Keratinocyte (primary cell): ENCODE measurements at regions not wholly inside any gene's neighbourhood (a gene's known extent, or its start where the extent isn't known, plus 50 kb on each side); places are given as distances from the start of the nearest gene placed in this dataset.

ENCODE experiments used
- DNase-seq: peaks from one replicate; pipeline ENCODE4 v3.0.0-alpha.2; 2011; ENCODE audit warnings: low read depth, missing footprints, low spot score
- FAIRE-seq: peaks from 2 replicates; lab custom pipeline; 2011; peaks lifted over from hg19 to GRCh38; lab: Jason Lieb, UNC
- H2AFZ ChIP-seq: 2 replicates; pipeline ENCODE4 v1.6.0; 2012; ENCODE audit warnings: low read length, control low read depth, inconsistent platforms; ENCODE audit not compliant: control insufficient read depth
- H3K27ac ChIP-seq: 2 replicates; pipeline ENCODE4 v1.5.1; 2011; ENCODE audit warnings: low read length; ENCODE audit not compliant: control insufficient read depth, insufficient read depth
- H3K27me3 ChIP-seq: 3 replicates; pipeline ENCODE4 v1.6.0; 2011; ENCODE audit warnings: low read length; ENCODE audit not compliant: control insufficient read depth, insufficient read depth; ENCODE audit errors: extremely low read depth
- H3K36me3 ChIP-seq, 2 experiments: 2 replicates in 1 of 2; 3 replicates in 1 of 2; pipeline ENCODE4 v1.5.1; 2011; ENCODE audit warnings: low read length in 2 of 2, mild to moderate bottlenecking in 1 of 2; ENCODE audit not compliant: control insufficient read depth in 2 of 2, insufficient read depth in 2 of 2; ENCODE audit errors: extremely low read depth in 1 of 2
- H3K4me1 ChIP-seq: 3 replicates; pipeline ENCODE4 v1.5.1; 2011; ENCODE audit warnings: low read length; ENCODE audit not compliant: control insufficient read depth, insufficient read depth; ENCODE audit errors: extremely low read depth
- H3K4me2 ChIP-seq: 3 replicates; pipeline ENCODE4 v1.6.0; 2011; ENCODE audit warnings: low read depth, low read length; ENCODE audit not compliant: control insufficient read depth, insufficient read depth; ENCODE audit errors: extremely low read depth
- H3K4me3 ChIP-seq, 3 experiments: fragments of 200-600 bp in 1 of 3; sonication (generic) in 1 of 3; 2 replicates in 2 of 3; 3 replicates in 1 of 3; pipeline ENCODE4 v1.5.1; 2011 to 2016; ENCODE audit warnings: low read length in 3 of 3, mild to moderate bottlenecking in 3 of 3, control low read depth in 2 of 3, inconsistent platforms in 1 of 3, low read depth in 1 of 3, mixed read lengths in 1 of 3, mixed run types in 1 of 3, moderate library complexity in 1 of 3; ENCODE audit not compliant: control insufficient read depth in 2 of 3, insufficient read depth in 2 of 3; ENCODE audit errors: extremely low read depth in 1 of 3
- H3K79me2 ChIP-seq: 2 replicates; pipeline ENCODE4 v1.6.0; 2012; ENCODE audit warnings: low read length; ENCODE audit not compliant: control insufficient read depth, insufficient read depth
- H3K9ac ChIP-seq: 3 replicates; pipeline ENCODE4 v1.6.0; 2011; ENCODE audit warnings: low read length; ENCODE audit not compliant: control insufficient read depth, insufficient read depth; ENCODE audit errors: extremely low read depth
- H3K9me1 ChIP-seq: 3 replicates; pipeline ENCODE4 v1.6.0; 2011; ENCODE audit warnings: low read length; ENCODE audit not compliant: control insufficient read depth, insufficient read depth; ENCODE audit errors: extremely low read depth
- H3K9me3 ChIP-seq: 2 replicates; pipeline ENCODE4 v1.5.1; 2012; ENCODE audit warnings: low read depth, low read length; ENCODE audit not compliant: control insufficient read depth
- H4K20me1 ChIP-seq: 3 replicates; pipeline ENCODE4 v1.6.0; 2011; ENCODE audit warnings: low read length; ENCODE audit not compliant: control insufficient read depth, insufficient read depth; ENCODE audit errors: extremely low read depth
- EZH2 ChIP-seq: IDR thresholded peaks from one replicate; pipeline ENCODE4 v1.6.1; 2012; ENCODE audit warnings: inconsistent platforms, mild to moderate bottlenecking, low read length, moderate library complexity
- dilution Hi-C: fragments of 300-500 bp; cut with MboI; formaldehyde crosslinking; loops from one replicate; pipeline ENCODE4 v1.7.0; 2020; ENCODE audit warnings: low sequenced_read_pairs; ENCODE audit not compliant: extremely low pct_ligation_motif_present
- TF ChIP-seq, protein P1 (sequence below), 3 experiments: IDR thresholded peaks in 1 of 3; conservative IDR thresholded peaks in 1 of 3; optimal IDR thresholded peaks in 1 of 3; 2 replicates in 2 of 3; 3 replicates in 1 of 3; pipeline versions ENCODE3 to v1.5.1; 2011; ENCODE audit warnings: low read length in 3 of 3, mild to moderate bottlenecking in 3 of 3, moderate library complexity in 2 of 3, control low read depth in 1 of 3, inconsistent platforms in 1 of 3; ENCODE audit not compliant: insufficient read depth in 2 of 3; ENCODE audit errors: extremely low read depth in 1 of 3

DNA sequence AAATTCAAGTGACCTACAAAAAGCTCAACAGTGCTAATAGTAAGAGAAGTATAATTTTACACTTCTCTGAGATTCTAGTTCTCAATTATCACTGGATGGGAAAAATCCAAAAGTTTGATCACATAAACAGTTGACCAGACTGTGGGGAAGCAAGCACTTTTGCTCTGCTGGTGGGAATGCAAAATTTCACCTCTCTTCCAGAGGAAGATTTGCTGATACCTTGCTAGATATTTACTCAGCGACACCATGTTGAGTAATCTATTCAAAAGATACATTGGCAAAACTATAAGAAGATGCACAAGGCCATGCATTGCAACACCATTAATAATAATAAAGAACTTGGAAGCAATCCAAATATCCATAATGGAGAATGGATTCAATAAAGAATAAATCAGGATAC lies 204.4 kb downstream of the MREG start:
- H3K4me1 ChIP-seq, result peaks cover 9% of the 10 kb centered on the region
- H3K9me1 ChIP-seq, result no peaks in the 10 kb centered on the region
- H3K36me3 ChIP-seq, result no peaks in the 10 kb centered on the region
- TF ChIP-seq, protein P1, sequence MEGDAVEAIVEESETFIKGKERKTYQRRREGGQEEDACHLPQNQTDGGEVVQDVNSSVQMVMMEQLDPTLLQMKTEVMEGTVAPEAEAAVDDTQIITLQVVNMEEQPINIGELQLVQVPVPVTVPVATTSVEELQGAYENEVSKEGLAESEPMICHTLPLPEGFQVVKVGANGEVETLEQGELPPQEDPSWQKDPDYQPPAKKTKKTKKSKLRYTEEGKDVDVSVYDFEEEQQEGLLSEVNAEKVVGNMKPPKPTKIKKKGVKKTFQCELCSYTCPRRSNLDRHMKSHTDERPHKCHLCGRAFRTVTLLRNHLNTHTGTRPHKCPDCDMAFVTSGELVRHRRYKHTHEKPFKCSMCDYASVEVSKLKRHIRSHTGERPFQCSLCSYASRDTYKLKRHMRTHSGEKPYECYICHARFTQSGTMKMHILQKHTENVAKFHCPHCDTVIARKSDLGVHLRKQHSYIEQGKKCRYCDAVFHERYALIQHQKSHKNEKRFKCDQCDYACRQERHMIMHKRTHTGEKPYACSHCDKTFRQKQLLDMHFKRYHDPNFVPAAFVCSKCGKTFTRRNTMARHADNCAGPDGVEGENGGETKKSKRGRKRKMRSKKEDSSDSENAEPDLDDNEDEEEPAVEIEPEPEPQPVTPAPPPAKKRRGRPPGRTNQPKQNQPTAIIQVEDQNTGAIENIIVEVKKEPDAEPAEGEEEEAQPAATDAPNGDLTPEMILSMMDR (optimal IDR thresholded peaks at IDR 0.05 in 1 of 3, IDR thresholded peaks at IDR 0.05 in 1 of 3, conservative IDR thresholded peaks at IDR 0.05 in 1 of 3; ENCODE audit: extremely low read depth in 1 of 3, insufficient read depth in 2 of 3, low read length in 3 of 3), result peak; percentile 21 to 39 (median 27)
- no peak for TF ChIP-seq EZH2
- no peaks in the 10 kb centered on the region for H4K20me1 ChIP-seq
- dilution Hi-C loops, result no loop called here
- H3K79me2 ChIP-seq, result no peaks in the 10 kb centered on the region
- peak; percentile 28 for DNase-seq
- H3K9ac ChIP-seq, result no peak overlapping the region
- no peak overlapping the region for H2AFZ ChIP-seq
- H3K4me2 ChIP-seq, result no peak overlapping the region
- no peak overlapping the region for H3K4me3 ChIP-seq
- H3K27me3 ChIP-seq, result no peaks in the 10 kb centered on the region
- no peak overlapping the region for H3K27ac ChIP-seq
- FAIRE-seq, result no peak
- no peaks in the 10 kb centered on the region for H3K9me3 ChIP-seq

DNA sequence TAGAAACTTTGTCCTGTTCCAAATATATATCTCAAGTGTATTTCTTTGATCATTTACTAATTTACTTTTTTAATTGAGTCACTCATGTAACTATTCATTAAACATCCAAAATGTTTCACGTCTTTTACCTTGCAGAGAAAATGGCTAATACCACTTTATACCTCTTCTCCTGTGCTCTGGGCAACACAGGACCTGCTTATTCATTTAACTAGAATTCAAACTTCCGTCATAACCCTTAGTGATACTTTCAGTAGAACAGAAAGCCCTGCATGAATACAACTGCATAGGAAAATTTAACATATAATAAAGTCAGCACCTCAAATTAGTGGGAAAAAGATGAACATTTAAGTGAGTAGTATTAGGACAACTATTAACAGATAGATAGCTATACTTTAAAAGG lies 205.2 kb downstream of the MREG start:
- peaks cover 6% of the 10 kb centered on the region for H3K4me1 ChIP-seq
- H2AFZ ChIP-seq, result no peak overlapping the region
- dilution Hi-C loops, result no loop called here
- TF ChIP-seq, protein P1 (optimal IDR thresholded peaks at IDR 0.05 in 1 of 3, IDR thresholded peaks at IDR 0.05 in 1 of 3, conservative IDR thresholded peaks at IDR 0.05 in 1 of 3; ENCODE audit: extremely low read depth in 1 of 3, insufficient read depth in 2 of 3, low read length in 3 of 3), result no peak
- TF ChIP-seq EZH2, result no peak
- no peaks in the 10 kb centered on the region for H3K79me2 ChIP-seq
- H3K27ac ChIP-seq, result no peak overlapping the region
- no peak overlapping the region for H3K4me3 ChIP-seq
- no peaks in the 10 kb centered on the region for H3K9me3 ChIP-seq
- H3K36me3 ChIP-seq, result no peaks in the 10 kb centered on the region
- H3K4me2 ChIP-seq, result no peak overlapping the region
- H3K9me1 ChIP-seq, result no peaks in the 10 kb centered on the region
- H4K20me1 ChIP-seq, result no peaks in the 10 kb centered on the region
- FAIRE-seq (no peak), DNase-seq (no peak)
- no peak overlapping the region for H3K9ac ChIP-seq
- H3K27me3 ChIP-seq, result no peaks in the 10 kb centered on the region
